K562 (cell line): ENCODE measurements at regions not wholly inside any gene's neighbourhood (a gene's known extent, or its start where the extent isn't known, plus 50 kb on each side); places are given as distances from the start of the nearest gene placed in this dataset.

ENCODE experiments used
- ELF4 ChIP-seq: fragments of 450-650 bp; formaldehyde crosslinking; IDR thresholded peaks from 2 replicates; pipeline ENCODE4 v1.4.0; 2022; ENCODE audit warnings: missing genetic modification characterization
- FOXP4 ChIP-seq: sonication (generic); formaldehyde crosslinking; IDR thresholded peaks from 2 replicates; pipeline ENCODE4 v1.8.0; 2022; ENCODE audit warnings: mild to moderate bottlenecking, missing genetic modification reagents, borderline replicate concordance
- MBD1 ChIP-seq: fragments of 250-450 bp; sonication (Bioruptor Pico); IDR thresholded peaks from 2 replicates; pipeline ENCODE4 v1.8.0; 2022; ENCODE audit warnings: inconsistent platforms
- RERE ChIP-seq: sonication (generic); formaldehyde crosslinking; IDR thresholded peaks from 2 replicates; pipeline ENCODE4 v1.8.0; 2023; ENCODE audit warnings: missing genetic modification reagents, mild to moderate bottlenecking, borderline replicate concordance
- TAF9B ChIP-seq: fragments of 450-650 bp; IDR thresholded peaks from 2 replicates; pipeline ENCODE4 v1.6.1; 2018; ENCODE audit warnings: mild to moderate bottlenecking; ENCODE audit not compliant: partially characterized antibody
- XRCC4 ChIP-seq: IDR thresholded peaks from one replicate; pipeline ENCODE4 v1.6.1; 2011; ENCODE audit not compliant: insufficient read depth, insufficient read length; ENCODE audit errors: extremely low read depth
- ZBTB26 ChIP-seq: fragments of 450-650 bp; formaldehyde crosslinking; IDR thresholded peaks from 2 replicates; pipeline ENCODE4 v1.4.0; 2022; ENCODE audit warnings: missing genetic modification characterization
- ZNF408 ChIP-seq: fragments of 250-450 bp; sonication (Bioruptor Pico); IDR thresholded peaks from 2 replicates; pipeline ENCODE4 v1.4.0; 2020; ENCODE audit warnings: low read depth, mild to moderate bottlenecking, moderate library complexity

- no peak for TF ChIP-seq FOXP4 (CRISPR knock-in tag)
- no peak for TF ChIP-seq TAF9B
- TF ChIP-seq XRCC4 = no peak
- no peak for TF ChIP-seq ELF4 (CRISPR knock-in tag)
- no peak for TF ChIP-seq MBD1 (CRISPR knock-in tag)
- TF ChIP-seq RERE (CRISPR knock-in tag) = no peak
- no peak for TF ChIP-seq ZNF408 (CRISPR knock-in tag)
- TF ChIP-seq ZBTB26 = no peak
These were observed 205.2 kb downstream of the CAAP1 start (continued) for GRCh38 chr9:26687421-26687820.
